Mucosa of descending colon (tissue), 3 donors: ENCODE measurements at regions not wholly inside any gene's neighbourhood (a gene's known extent, or its start where the extent isn't known, plus 50 kb on each side); places are given as distances from the start of the nearest gene placed in this dataset.
"Not testable (repeated sequence)": the region's sequence is repeated elsewhere in the genome, so short reads cannot be mapped to it uniquely, and the experiment has no call there.

ENCODE experiments used
- ATAC-seq: fragments of 200-7000 bp; cut with Tn5 transposase; one replicate; pipeline ENCODE4 v1.9.1; 2020; ENCODE audit warnings: mild to moderate bottlenecking, moderate library complexity
- DNase-seq, 3 donors: peaks; one replicate each; pipeline ENCODE4 v3.0.0-alpha.2; 2020
- H3K36me3 ChIP-seq: fragments of 200-600 bp; one replicate; pipeline ENCODE4 v1.8.0; 2021; ENCODE audit warnings: low read depth, mild to moderate bottlenecking
- H3K4me1 ChIP-seq: fragments of 200-600 bp; one replicate; pipeline ENCODE4 v1.8.0; 2021; ENCODE audit warnings: low read depth, mild to moderate bottlenecking
- H3K4me3 ChIP-seq: fragments of 200-600 bp; one replicate; pipeline ENCODE4 v1.8.0; 2021; ENCODE audit warnings: mild to moderate bottlenecking
- H3K9me3 ChIP-seq: fragments of 200-600 bp; one replicate; pipeline ENCODE4 v1.8.0; 2021; ENCODE audit warnings: mild to moderate bottlenecking
- intact Hi-C, 2 donors: fragments of 100-400 bp; cut with DNase I in 1 of 2; cut with micrococcal nuclease in 1 of 2; formaldehyde crosslinking; loops; one replicate each; pipeline versions ENCODE4 v1.11.0 to v1.11.1; 2022; cut with DNase I, micrococcal nuclease
- TF ChIP-seq, protein P1 (sequence below): fragments of 200-600 bp; IDR thresholded peaks from one replicate; pipeline ENCODE4 v1.8.0; 2022; ENCODE audit warnings: antibody characterized with exemption, mild to moderate bottlenecking
- donor health status: DM: no; HTN: no; CAD: no; lungs with moderate emphysema.
- donor health status: DM: no; HTN: no; CAD: no.
- donor health status: DM: no; HTN: yes; CAD: no.

DNA sequence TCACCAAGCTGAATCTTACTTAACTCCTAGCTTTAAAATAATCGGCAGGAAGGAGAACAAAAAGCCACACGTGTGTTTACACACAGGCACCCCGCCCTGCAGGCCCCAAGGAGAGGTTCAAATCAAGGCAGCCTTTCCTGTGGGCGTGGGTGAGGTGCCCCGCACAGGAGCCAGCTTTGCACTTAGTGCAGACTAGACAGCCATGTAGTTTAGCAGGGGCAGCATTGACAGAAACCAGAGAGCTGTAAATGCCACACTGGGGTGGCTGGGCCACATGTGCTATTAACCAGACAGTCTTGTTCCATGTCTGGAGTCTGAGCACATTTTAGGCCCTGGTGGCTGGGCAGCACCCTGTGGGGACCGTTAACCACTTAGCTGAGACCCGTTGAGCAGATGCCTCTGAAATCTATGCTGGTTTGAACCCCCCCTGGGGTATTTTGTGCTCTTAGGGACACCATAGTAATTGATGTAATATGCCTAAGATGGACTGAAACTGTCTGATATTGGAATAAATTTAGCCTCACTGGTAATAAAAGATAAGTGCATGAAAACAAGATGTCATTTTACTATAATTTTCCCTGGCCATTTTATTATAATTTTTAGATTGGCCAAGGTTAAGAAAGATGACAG, 106.4 kb upstream of the KCNG1 start:
- TF ChIP-seq, protein P1, sequence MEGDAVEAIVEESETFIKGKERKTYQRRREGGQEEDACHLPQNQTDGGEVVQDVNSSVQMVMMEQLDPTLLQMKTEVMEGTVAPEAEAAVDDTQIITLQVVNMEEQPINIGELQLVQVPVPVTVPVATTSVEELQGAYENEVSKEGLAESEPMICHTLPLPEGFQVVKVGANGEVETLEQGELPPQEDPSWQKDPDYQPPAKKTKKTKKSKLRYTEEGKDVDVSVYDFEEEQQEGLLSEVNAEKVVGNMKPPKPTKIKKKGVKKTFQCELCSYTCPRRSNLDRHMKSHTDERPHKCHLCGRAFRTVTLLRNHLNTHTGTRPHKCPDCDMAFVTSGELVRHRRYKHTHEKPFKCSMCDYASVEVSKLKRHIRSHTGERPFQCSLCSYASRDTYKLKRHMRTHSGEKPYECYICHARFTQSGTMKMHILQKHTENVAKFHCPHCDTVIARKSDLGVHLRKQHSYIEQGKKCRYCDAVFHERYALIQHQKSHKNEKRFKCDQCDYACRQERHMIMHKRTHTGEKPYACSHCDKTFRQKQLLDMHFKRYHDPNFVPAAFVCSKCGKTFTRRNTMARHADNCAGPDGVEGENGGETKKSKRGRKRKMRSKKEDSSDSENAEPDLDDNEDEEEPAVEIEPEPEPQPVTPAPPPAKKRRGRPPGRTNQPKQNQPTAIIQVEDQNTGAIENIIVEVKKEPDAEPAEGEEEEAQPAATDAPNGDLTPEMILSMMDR: no peak
- peak; percentile 81 for ATAC-seq
- intact Hi-C loops: no loop called here

DNA sequence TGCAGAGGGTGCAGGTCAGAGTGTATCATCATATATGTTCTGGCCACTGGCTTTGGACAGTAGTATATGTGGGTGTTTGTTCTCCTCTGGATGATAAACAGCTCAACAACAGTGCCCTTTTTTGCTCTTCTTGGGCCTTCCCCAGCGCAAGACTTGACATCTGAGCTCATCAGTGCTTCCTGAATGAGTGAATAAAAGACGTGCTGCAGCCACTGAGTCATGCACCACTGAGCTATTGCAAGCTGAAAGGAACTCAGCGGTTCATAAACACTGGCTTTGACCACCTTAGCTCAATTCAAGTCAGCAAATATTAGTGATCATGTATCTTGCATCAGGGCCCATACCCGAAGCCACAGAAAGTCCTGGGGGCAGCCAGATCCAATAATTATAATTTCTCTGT, 105.3 kb upstream of the KCNG1 start:
- DNase-seq (no peak), ATAC-seq (no peak)
- Histone ChIP-seq H3K4me3 (no peak overlapping the region), H3K9me3 (no peaks in the 10 kb centered on the region), H3K36me3 (no peaks in the 10 kb centered on the region), H3K4me1 (peaks cover 12% of the 10 kb centered on the region)
- TF ChIP-seq, protein P1: no peak
- intact Hi-C loops: no loop called here

More for the DNA sequence above, 106.4 kb upstream of the KCNG1 start:
- Histone ChIP-seq H3K4me3 (no peak overlapping the region), H3K9me3 (no peaks in the 10 kb centered on the region), H3K4me1 (peaks cover 12% of the 10 kb centered on the region), H3K36me3 (no peaks in the 10 kb centered on the region)
- DNase-seq: peak; percentile 74 to 78 (median 74)

GRCh38 chr20:51127713-51128112, 104.8 kb upstream of the KCNG1 start:
- Histone ChIP-seq H3K9me3 (no peaks in the 10 kb centered on the region), H3K36me3 (no peaks in the 10 kb centered on the region), H3K4me1 (peaks cover 12% of the 10 kb centered on the region), H3K4me3 (no peak overlapping the region)
- intact Hi-C loops: no loop called here
- TF ChIP-seq, protein P1: no peak
- ATAC-seq (no peak), DNase-seq (no peak)

GRCh38 chr20:51126337-51126736, 103.4 kb upstream of the KCNG1 start:
- Histone ChIP-seq H3K4me1 (peaks cover 12% of the 10 kb centered on the region), H3K4me3 (no peak overlapping the region), H3K9me3 (no peaks in the 10 kb centered on the region), H3K36me3 (no peaks in the 10 kb centered on the region)
- intact Hi-C loops: no loop called here
- DNase-seq (no peak), ATAC-seq (no peak)
- TF ChIP-seq, protein P1: no peak

GRCh38 chr20:51125780-51126179, 102.9 kb upstream of the KCNG1 start:
- no peaks in the 10 kb centered on the region for H3K9me3 ChIP-seq
- no peaks in the 10 kb centered on the region for H3K36me3 ChIP-seq
- TF ChIP-seq, protein P1: no peak
- DNase-seq: no peak
- intact Hi-C loops: no loop called here
- peaks cover 12% of the 10 kb centered on the region for H3K4me1 ChIP-seq
- no peak for ATAC-seq
- H3K4me3 ChIP-seq: no peak overlapping the region

DNA sequence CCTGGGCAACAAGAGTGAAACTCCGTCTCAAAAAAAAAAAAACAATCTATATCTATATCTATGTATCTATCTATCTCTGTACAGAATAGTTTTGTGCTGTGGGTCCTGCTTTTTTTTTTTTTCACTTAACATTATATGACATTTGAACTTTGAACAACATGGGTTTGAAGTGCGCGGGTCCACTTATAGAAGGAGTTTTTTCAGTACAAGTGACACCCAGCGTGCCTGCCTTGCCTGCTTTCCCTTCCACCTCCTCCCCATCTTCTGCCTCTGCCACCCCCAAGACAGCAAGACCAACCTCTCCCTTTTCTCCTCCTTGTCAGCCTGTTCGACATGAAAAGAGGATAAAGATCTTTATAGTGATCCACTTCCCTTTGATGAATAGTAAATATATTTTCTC, 102.2 kb upstream of the KCNG1 start:
- TF ChIP-seq, protein P1: no peak
- no peaks in the 10 kb centered on the region for H3K9me3 ChIP-seq
- intact Hi-C loops: no loop called here
- H3K36me3 ChIP-seq: no peaks in the 10 kb centered on the region
- DNase-seq: peak in 1 of 3 donors; percentile 51
- H3K4me1 ChIP-seq: peaks cover 12% of the 10 kb centered on the region
- no peak overlapping the region for H3K4me3 ChIP-seq
- ATAC-seq: peak; percentile 28

GRCh38 chr20:51123887-51124286, 101.0 kb upstream of the KCNG1 start:
- H3K4me1 ChIP-seq, H3K36me3 ChIP-seq, DNase-seq, intact Hi-C loops, ATAC-seq, H3K9me3 ChIP-seq, H3K4me3 ChIP-seq: not testable (repeated sequence)
